IMR-90 (cell line): ENCODE measurements at regions not wholly inside any gene's neighbourhood (a gene's known extent, or its start where the extent isn't known, plus 50 kb on each side); places are given as distances from the start of the nearest gene placed in this dataset.

ENCODE experiments used
- ATAC-seq: fragments of 200-7000 bp; cut with Tn5 transposase; 2 replicates; pipeline ENCODE4 v1.9.1; 2020; ENCODE audit warnings: low read depth, mild to moderate bottlenecking, moderate library complexity
- BruUV-seq: library from RNA; stranded (reverse); fragments of 400-500 nt; replicated peaks from 2 replicates; lab custom pipeline; 2021; lab: Mats Ljungman, UMichigan
- CTCF ChIA-PET: fragments of 300-600 bp; formaldehyde crosslinking; extraction: SDS; loops from one replicate; lab custom pipeline; 2021; ENCODE audit warnings: antibody characterized with exemption; lab: Yijun Ruan, JAX
- POLR2A ChIA-PET: fragments of 300-600 bp; sonication (Branson Sonifier 250); formaldehyde crosslinking; loops from one replicate; lab custom pipeline; 2022; ENCODE audit warnings: antibody characterized with exemption; ENCODE audit not compliant: unreplicated experiment; lab: Charles Lee
- DNase-seq: peaks from one replicate; pipeline ENCODE4 v3.0.0; 2013
- H2AFZ ChIP-seq: replicated peaks from 2 replicates; pipeline ENCODE3; 2013; ENCODE audit warnings: low read length, mild to moderate bottlenecking; ENCODE audit not compliant: poor library complexity
- H2AK5ac ChIP-seq: 2 replicates; pipeline ENCODE4 v1.6.1; 2013; ENCODE audit warnings: low read depth, low read length, inconsistent platforms
- H2AK9ac ChIP-seq: replicated peaks from 2 replicates; pipeline ENCODE3; 2013; ENCODE audit warnings: mild to moderate bottlenecking, low read depth, low read length, moderate library complexity; ENCODE audit not compliant: poor library complexity
- H2BK120ac ChIP-seq: 2 replicates; pipeline ENCODE4 v1.6.1; 2013; ENCODE audit warnings: low read depth, low read length, inconsistent platforms
- H2BK15ac ChIP-seq: 3 replicates; pipeline ENCODE4 v1.6.1; 2013; ENCODE audit warnings: low read depth, low read length, inconsistent platforms
- H2BK20ac ChIP-seq: 2 replicates; pipeline ENCODE4 v1.6.1; 2013; ENCODE audit warnings: low read depth, mild to moderate bottlenecking, inconsistent platforms, low read length, moderate library complexity
- H2BK5ac ChIP-seq: 2 replicates; pipeline ENCODE4 v1.6.1; 2013; ENCODE audit warnings: mild to moderate bottlenecking, low read depth, low read length, inconsistent platforms; ENCODE audit not compliant: poor library complexity, severe bottlenecking
- H3K14ac ChIP-seq: replicated peaks from 2 replicates; pipeline ENCODE4 v1.6.1; 2013; ENCODE audit warnings: low read depth, low read length, inconsistent platforms
- H3K18ac ChIP-seq: 2 replicates; pipeline ENCODE4 v1.6.1; 2013; ENCODE audit warnings: low read depth, low read length, control low read depth
- H3K23ac ChIP-seq: 2 replicates; pipeline ENCODE4 v1.6.1; 2013; ENCODE audit warnings: low read depth, low read length, inconsistent platforms
- H3K27ac ChIP-seq: 2 replicates; pipeline ENCODE4 v1.5.1; 2013; ENCODE audit warnings: mild to moderate bottlenecking, control low read depth, low read length; ENCODE audit not compliant: insufficient read depth
- H3K27me3 ChIP-seq: 2 replicates; pipeline ENCODE4 v1.6.1; 2013; ENCODE audit warnings: low read length; ENCODE audit not compliant: control insufficient read depth, insufficient read depth
- H3K36me3 ChIP-seq: 2 replicates; pipeline ENCODE4 v1.6.1; 2013; ENCODE audit warnings: low read length, mixed read lengths; ENCODE audit not compliant: control insufficient read depth, insufficient read depth
- H3K4ac ChIP-seq: 2 replicates; pipeline ENCODE4 v1.6.1; 2013; ENCODE audit warnings: low read depth, low read length, inconsistent platforms
- H3K4me1 ChIP-seq: 2 replicates; pipeline ENCODE4 v1.6.1; 2013; ENCODE audit warnings: low read length, mixed read lengths; ENCODE audit not compliant: control insufficient read depth, insufficient read depth
- H3K4me2 ChIP-seq: 2 replicates; pipeline ENCODE4 v1.6.1; 2013; ENCODE audit warnings: low read depth, mild to moderate bottlenecking, control low read depth, low read length, moderate library complexity
- H3K4me3 ChIP-seq: 2 replicates; pipeline ENCODE4 v1.5.1; 2013; ENCODE audit warnings: low read depth, mild to moderate bottlenecking, control low read depth, low read length, moderate library complexity; ENCODE audit not compliant: insufficient read depth
- H3K56ac ChIP-seq: 2 replicates; pipeline ENCODE4 v1.6.1; 2013; ENCODE audit warnings: low read length, inconsistent platforms; ENCODE audit not compliant: insufficient read depth; ENCODE audit errors: extremely low read depth
- H3K79me1 ChIP-seq, 2 experiments: 2 replicates each; pipeline ENCODE4 v1.6.1; 2013; ENCODE audit warnings: low read length in 2 of 2, inconsistent platforms in 1 of 2, low read depth in 1 of 2
- H3K9ac ChIP-seq: 2 replicates; pipeline ENCODE4 v1.6.1; 2013; ENCODE audit warnings: low read depth, low read length, control low read depth
- H3K9me1 ChIP-seq: 2 replicates; pipeline ENCODE4 v1.6.1; 2013; ENCODE audit warnings: low read length, inconsistent platforms; ENCODE audit not compliant: insufficient read depth
- H3K9me3 ChIP-seq: 2 replicates; pipeline ENCODE4 v1.6.1; 2013; ENCODE audit warnings: low read length; ENCODE audit not compliant: control insufficient read depth, insufficient read depth
- H4K20me1 ChIP-seq: 2 replicates; pipeline ENCODE4 v1.6.1; 2013; ENCODE audit warnings: low read length, inconsistent platforms; ENCODE audit not compliant: insufficient read depth
- H4K5ac ChIP-seq: 2 replicates; pipeline ENCODE4 v1.6.1; 2013; ENCODE audit warnings: mild to moderate bottlenecking, low read depth, low read length, control low read depth
- H4K8ac ChIP-seq, 2 experiments: 2 replicates each; pipeline ENCODE4 v1.6.1; 2013; ENCODE audit warnings: low read depth in 2 of 2, low read length in 2 of 2, control low read depth in 1 of 2, inconsistent platforms in 1 of 2
- H4K91ac ChIP-seq: 2 replicates; pipeline ENCODE4 v1.6.1; 2013; ENCODE audit warnings: low read depth, low read length, inconsistent platforms; ENCODE audit not compliant: insufficient read depth
- BHLHE40 ChIP-seq: fragments of 150-350 bp; IDR thresholded peaks from 2 replicates; pipeline ENCODE4 v1.6.1; 2016; ENCODE audit warnings: mild to moderate bottlenecking, low read depth, low read length
- CEBPB ChIP-seq: IDR thresholded peaks from 2 replicates; pipeline ENCODE4 v1.6.1; 2012; ENCODE audit warnings: low read depth, low read length, improper control_type of control experiment
- FOS ChIP-seq: fragments of 150-350 bp; IDR thresholded peaks from 2 replicates; pipeline ENCODE4 v1.6.1; 2016; ENCODE audit warnings: low read depth, low read length
- MAFK ChIP-seq: IDR thresholded peaks from 2 replicates; pipeline ENCODE4 v1.6.1; 2012; ENCODE audit warnings: low read depth, low read length, improper control_type of control experiment
- RCOR1 ChIP-seq: IDR thresholded peaks from 2 replicates; pipeline ENCODE4 v1.6.1; 2012; ENCODE audit warnings: mild to moderate bottlenecking, low read length, improper control_type of control experiment; ENCODE audit not compliant: insufficient replicate concordance
- USF2 ChIP-seq: fragments of 150-350 bp; IDR thresholded peaks from 2 replicates; pipeline ENCODE4 v1.6.1; 2017; ENCODE audit warnings: mild to moderate bottlenecking, antibody characterized with exemption, low read length, low read depth
- WGBS, 2 experiments: methylation state at CpG; one replicate each; pipeline versions ENCODE4 v1.1.5 to v1.1.7; 2013; ENCODE audit warnings: missing lambda C conversion rate in 2 of 2; ENCODE audit not compliant: insufficient read length in 1 of 2; ENCODE audit errors: extremely low coverage in 2 of 2; 5-methylcytosine and 5-hydroxymethylcytosine counted together
- dilution Hi-C: fragments of 300-500 bp; cut with HindIII; formaldehyde crosslinking; loops from one replicate; pipeline ENCODE4 v1.14.3; 2018; ENCODE audit warnings: low sequenced_read_pairs; ENCODE audit not compliant: unreplicated experiment
- in situ Hi-C: fragments of 300-500 bp; cut with MboI; formaldehyde crosslinking; loops from 3 replicates; pipeline ENCODE4 v1.14.3; 2019; ENCODE audit warnings: low sequenced_read_pairs, inconsistent platforms, mixed read lengths
- intact Hi-C: fragments of 100-400 bp; cut with micrococcal nuclease; formaldehyde crosslinking; loops from 2 replicates; pipeline ENCODE4 v1.10.0; 2022

- no peaks in the 10 kb centered on the region for H3K36me3 ChIP-seq
- H3K27ac ChIP-seq: no peak overlapping the region
- BruUV-seq: no TSS peak
- H3K4me1 ChIP-seq: no peaks in the 10 kb centered on the region
- no peak overlapping the region for H2BK20ac ChIP-seq
- H3K9me3 ChIP-seq: peaks cover 2% of the 10 kb centered on the region; the same call in 1 of the 2 replicates
- no peak overlapping the region for H2BK120ac ChIP-seq
- in situ Hi-C loops: no loop called here
- H3K4ac ChIP-seq: no peak overlapping the region
- no peak overlapping the region for H2BK5ac ChIP-seq
- ChIA-PET CTCF (no interaction called here), POLR2A (no interaction called here)
- no peak overlapping the region for H3K9ac ChIP-seq
- no peaks in the 10 kb centered on the region for H3K79me1 ChIP-seq
- H3K9me1 ChIP-seq: no peaks in the 10 kb centered on the region
- intact Hi-C loops: no loop called here
- WGBS, 2 experiments: no CpG with 5 or more reads among the region's 4 CpGs
- no peak overlapping the region for H3K4me3 ChIP-seq
- no peak overlapping the region for H3K14ac ChIP-seq
- H4K5ac ChIP-seq: no peak overlapping the region
- H2AK5ac ChIP-seq: no peak overlapping the region
- no peak overlapping the region for H3K56ac ChIP-seq
- H3K4me2 ChIP-seq: no peak overlapping the region
- no peak overlapping the region for H2AFZ ChIP-seq
- no peaks in the 10 kb centered on the region for H4K20me1 ChIP-seq
- H4K91ac ChIP-seq: no peak overlapping the region
- no peaks in the 10 kb centered on the region for H3K27me3 ChIP-seq
- ATAC-seq (no peak), DNase-seq (no peak)
- H2AK9ac ChIP-seq: no peak overlapping the region
- H3K23ac ChIP-seq: no peak overlapping the region
- H4K8ac ChIP-seq: no peak overlapping the region
- H3K18ac ChIP-seq: no peak overlapping the region
- TF ChIP-seq CEBPB: no peak
- TF ChIP-seq FOS: no peak
- TF ChIP-seq BHLHE40: no peak
- no peak for TF ChIP-seq USF2
- no peak for TF ChIP-seq RCOR1
- TF ChIP-seq MAFK: no peak
- dilution Hi-C loops: no loop called here
- H2BK15ac ChIP-seq: no peak overlapping the region
Measured at GRCh38 chr18:42339372-42339771, 384.3 kb downstream of the PIK3C3 start.
